NCI-H510A treated with DMSO at 0.1 percent for 48 hours (cell line): ENCODE measurements at regions not wholly inside any gene's neighbourhood (a gene's known extent, or its start where the extent isn't known, plus 50 kb on each side); places are given as distances from the start of the nearest gene placed in this dataset.

Experiments
- DNase-seq: peaks from one replicate; lab custom pipeline; 2025; lab: John Stamatoyannopoulos, UW

DNA sequence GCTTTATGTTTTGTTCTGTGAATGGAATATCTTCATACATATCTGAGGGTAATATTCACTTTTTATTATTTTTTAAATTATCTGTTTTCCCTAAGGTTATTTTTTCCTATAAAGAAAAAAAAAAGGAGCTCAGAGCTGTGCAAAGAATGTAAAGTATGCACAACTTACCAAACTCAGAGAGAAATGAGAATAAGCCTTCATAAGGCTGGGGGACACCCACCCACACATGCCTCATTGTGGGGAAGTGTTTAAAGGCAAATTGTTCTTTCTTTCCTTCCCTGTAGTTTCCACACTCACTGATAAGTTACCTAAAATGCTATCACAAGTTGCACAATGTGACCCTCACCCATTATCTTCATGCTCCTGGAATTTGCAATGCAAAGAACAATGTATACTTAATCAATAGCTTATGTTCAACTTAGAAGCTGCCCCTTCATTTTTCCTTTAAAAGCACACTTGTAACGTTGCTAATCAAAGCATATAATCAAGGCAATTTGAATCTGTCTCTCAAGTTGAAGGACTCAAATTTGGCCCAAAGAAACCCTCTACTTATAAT, 108.1 kb downstream of the GNAT3 start:
- DNase-seq, result no peak

DNA sequence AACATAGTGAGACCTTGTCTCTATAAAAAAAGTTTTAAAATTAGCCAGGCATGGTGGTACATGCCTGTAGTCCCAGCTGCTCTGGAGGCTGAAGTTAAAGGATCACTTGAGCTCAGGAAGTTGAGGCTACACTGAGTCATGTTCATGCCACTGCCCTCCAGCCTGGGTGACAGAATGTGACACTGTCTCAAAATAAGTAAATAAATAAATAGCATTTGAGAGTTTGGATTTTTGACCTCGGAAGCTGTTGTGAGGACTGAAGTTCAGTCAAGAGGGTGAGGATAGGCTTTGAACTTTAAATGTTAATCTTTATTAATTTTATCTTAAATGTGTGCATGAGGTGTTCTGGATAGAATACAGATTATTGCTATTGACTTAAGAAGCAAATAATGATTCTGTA, 110.2 kb downstream of the GNAT3 start:
- DNase-seq, result no peak

DNA sequence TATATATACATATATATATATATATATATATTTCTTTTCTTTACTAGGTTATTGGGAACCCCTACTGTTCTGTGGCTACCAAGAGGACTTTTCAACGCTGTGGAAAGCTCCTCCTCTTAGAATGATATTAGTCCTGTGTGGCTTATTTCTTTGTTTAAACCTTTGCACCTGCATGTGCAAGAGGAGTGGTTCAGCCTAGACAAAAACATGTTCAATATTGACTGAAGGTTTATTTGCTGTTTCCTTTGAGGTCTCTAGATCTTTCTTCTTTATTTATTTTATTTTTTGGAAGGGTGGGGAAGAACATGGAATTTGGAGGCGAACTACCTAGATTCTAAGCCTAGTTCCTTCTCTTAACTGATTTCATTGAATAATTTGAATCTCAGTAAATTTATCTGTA, 118.1 kb downstream of the GNAT3 start:
- DNase-seq, result peak; percentile 50

DNA sequence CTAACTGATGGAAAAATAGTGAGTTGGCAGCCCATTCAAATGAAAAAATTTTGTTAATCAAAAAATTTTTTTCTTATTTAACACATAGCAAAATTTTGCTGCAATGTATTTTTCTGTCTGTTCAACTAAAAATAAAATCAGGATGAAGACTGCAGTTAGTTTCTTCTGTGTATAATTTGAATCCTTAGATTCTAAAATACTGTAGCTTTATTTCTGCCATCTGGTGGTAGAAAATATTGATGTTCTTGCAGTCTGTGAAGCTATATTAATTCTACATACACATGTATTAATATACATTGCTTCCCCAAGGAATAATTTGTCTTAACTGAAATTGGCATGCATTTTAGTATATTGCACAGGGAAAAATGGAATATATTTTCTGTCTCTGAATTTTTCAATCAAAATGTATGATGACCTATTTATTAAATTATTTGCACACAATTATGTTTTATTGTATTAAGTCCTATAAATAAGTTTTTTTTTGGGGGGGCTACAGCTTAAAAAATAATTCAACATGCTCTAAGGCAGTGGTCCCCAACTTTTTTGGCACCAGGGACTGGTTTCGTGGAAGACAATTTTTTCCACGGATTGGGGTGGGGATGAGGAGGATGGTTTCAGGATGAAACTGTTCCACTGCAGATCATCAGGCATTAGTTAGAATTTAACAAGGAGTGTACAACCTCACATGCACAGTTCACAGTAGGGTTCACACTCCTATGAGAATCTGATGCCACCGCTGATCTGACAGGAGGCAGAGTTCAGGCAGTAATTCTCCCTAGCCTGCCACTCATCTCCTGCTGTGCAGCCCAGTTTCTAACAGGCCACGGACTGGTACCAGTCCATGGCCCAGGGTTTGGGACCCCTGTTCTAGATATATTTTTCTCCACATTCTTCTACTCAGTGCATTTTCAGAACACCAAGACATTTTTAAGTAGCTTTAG, 119.4 kb downstream of the GNAT3 start:
- DNase-seq, result peak; percentile 4

DNA sequence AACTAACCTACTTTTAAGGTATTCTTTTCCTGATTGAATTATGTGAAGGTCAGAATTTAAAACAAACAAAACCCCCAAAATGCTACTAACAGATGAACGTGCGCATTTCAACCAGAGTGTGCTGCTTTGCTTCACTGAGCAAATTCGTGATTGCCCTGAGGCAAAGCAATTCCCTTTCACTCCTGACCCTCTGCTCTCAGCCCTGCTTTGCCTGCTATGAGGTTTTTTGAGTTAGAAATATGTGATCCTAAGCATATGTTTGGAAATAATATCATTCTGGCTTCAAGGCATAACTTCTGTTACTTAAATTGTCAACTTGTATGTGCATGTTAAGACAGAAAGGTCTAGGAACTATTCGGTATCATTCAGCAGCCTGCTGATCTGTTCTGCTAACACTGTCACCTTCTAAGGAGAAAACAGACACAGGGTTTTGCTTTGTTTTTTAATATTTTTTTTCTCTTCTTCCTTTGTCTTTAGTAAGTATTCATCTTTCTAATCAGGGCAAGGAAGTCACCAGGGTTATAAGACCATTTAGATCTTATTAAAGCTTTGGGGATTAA, 124.2 kb downstream of the GNAT3 start:
- DNase-seq, result no peak

DNA sequence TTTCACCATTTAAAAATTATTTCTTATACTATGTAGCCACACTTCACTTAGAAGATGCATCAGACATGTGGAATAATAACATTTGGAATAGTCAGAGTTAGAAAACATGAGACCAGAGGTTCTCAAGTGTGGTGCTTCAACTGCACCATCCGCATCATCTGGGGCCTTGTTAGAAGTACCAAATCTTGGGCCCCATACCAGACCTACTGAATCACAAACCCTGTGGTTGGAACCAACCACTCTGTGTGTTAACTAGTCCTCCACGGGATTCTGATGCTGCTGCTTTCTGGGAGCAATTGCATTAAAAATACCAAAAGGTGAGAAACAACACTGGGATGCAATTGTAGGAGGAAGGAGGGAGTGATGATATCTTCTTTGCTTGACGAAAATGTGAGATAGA, 125.2 kb downstream of the GNAT3 start:
- no peak for DNase-seq

DNA sequence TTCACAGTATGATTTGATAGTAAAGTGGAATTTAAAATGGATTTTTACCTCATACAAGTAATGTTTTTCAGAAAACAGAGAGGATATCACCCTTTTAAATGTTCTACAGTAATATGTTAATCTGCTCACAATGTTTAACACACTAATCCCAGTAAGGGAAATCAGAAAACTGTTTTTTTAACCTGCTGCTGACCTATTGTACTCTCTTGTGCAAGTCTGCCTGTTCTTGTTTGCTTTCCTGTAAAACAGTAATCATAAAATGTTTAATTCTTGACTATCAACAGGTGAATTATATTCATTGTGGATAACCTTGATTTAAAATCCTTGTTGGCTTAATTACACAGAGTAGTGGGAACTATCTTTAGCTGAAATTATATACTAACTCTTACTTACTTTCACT, 126.4 kb downstream of the GNAT3 start:
- no peak for DNase-seq

DNA sequence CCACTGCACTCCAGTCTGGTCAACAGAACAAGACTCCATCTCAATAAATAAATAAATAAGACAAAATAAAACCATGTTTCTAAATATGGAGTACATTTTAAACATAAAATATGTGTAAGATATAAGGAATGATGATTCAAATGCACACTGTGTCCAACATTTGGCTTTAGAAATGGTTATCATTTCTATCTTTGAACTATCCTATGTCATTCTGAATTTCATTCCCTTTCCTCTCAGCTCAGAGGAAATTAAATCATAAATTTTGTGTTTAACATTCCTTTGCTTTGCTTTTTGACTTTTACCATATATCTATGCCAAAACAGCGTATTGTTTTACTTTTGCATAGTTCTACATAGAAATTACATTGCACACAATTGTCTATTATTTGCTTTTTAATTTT, 130.9 kb downstream of the GNAT3 start:
- no peak for DNase-seq

DNA sequence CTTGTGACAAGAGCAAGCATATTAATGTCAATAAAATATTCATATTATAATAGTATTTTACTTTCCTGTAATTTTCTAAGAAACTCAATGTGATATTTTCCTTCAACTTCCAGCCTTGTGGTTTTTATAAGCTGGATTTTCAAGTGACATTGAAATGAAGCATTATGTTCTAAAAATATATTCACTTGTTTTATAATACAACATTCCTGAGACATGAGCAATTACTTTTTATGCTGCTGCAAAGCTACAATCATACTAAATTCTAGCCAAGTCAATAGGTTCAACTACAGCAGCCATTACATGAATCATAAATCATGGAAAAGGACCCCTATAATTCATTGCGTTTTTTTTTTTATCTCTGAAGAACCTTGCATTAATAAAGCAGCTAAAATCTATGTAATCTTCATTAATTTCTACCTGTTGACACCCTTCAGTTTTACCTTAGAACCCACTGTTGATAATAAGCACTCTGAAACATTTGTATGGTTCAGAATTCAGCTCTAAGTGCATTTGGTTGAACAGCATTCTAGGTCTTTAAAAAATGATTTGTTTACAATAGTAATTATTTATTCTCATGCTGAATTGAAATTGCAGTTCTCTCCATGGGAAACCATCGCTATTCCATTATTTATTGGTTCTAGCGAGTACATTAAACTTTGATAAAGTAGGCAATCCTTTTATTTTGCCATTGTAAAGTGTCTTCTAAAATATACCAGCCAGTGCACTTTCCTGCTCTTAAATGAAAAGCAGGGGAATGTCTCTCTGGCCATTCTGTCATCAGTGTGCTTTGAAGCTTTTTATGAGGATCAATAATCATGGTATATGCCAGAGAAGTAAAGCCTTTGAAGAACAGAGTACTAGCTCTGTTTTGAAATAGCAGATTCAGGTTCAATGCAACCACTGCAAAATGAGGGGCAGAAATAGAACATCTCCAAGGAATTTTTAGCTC, 132.6 kb downstream of the GNAT3 start:
- DNase-seq, result no peak

DNA sequence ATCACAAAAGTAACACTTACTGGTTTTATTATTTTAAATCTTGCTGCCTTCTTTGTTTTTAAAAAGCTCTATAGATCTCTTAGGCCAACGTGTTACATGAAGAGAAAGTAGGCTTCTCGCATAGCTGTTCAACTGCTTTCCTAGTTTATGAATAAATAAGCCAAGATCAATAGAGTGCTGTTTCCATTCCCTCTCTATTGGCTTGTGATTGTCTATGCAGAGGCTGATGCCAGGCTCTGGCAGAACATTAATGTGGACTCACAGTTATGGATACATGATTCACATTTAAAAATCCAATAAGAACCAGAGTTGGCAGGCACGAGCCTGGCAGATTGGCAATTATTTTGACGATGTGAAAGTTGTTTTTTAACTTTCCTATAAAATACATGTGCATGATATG, 137.5 kb downstream of the GNAT3 start:
- DNase-seq, result no peak

DNA sequence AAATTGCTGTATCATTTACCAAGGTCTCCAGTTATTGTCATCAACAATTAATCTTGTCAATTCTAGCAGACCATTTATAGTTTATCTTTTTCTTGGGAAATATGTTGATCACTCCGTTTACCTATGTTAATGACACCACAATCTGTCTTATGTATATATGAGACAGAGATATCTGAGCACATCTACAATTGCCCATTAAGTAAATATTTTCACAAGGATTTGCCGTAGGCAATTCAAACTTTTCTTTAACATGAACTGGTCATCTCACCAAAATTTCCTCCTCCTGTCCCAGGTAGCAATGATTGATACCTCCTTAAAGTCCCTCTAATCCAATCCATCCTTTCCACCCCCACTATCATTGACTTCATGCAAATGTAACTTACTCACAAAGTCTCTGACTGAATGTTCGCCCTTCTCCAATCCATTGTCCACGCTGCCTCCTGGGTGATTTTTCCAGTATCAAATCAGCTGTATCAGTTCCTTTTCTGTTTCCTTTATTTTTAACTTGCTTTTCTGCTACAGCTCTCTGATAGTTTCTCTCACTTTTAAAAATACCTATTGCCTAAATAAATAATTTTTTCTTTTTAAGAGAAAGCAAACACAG, 138.3 kb downstream of the GNAT3 start:
- no peak for DNase-seq

DNA sequence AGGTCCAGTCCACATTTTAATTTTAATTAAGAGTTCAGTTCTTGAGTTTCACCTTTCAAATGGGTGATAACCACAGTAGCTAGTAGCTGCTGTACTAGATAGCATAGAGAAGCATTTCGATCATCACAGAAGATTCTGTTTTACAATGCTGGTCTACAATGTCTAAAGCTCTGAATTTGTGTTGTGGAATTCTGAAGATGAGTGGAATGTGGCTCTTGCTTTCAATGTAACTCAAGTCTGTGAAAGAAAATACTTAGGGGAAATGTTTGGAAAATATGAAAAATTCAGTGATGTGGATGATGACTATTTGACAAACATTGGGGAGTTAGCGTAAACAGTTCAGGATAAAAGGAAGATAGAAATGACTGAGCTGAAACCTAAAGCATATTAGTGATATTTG, 139.4 kb downstream of the GNAT3 start:
- DNase-seq, result no peak

DNA sequence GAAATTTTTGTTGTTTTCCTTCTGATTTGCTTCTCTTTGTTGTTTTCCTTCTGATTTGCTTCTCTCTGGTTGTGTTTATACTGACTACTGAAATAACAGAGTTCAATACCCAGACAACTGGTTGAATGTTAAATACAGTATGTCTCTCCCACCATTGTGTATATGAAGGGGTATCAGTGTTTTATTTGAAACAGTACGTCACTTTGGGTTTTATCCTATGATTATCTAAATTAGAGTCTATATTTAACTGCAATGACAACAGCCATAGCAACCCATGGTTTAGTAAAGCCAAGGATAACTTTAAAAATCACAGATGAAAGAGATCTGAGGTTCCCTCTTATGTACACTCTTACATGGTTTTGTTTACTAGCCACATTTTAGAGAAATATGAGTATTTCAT, 141.3 kb downstream of the GNAT3 start:
- no peak for DNase-seq

DNA sequence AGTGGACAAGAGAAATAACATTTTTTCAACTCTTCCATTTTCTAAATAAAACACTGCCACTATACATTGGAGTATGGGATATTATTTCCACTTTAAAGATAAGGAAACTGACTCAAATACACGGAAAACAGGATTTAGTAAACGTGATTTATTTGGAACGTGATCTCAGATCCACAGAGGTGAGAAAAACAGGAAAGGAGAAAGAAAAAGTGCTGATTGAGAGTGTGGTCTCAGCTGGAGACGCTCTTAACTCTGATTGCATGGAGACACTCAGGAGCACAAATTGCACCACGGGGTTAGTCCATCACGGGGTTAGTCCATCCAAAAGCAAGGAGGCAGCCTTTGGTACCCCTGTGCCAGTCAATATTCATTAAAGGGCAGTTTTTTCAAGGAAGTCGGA, 142.5 kb downstream of the GNAT3 start:
- DNase-seq, result no peak

DNA sequence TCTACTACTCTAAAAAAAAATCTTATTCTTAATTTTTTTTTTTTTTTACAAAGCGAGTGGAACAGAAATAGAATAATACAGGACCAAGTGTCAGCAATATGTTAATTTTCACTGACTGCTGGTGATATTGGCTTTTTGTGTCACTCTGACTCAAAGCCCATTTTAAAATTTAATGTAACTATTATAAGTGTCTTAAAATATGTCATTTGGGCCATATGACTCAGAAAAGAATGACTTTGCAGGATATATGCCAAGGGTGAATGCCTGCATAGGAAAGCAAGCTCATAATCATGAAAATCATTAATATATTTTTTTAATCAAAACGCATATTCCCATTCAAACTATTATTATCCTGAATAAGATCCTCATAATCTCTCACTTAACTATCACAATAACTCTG, 149.2 kb downstream of the GNAT3 start:
- no peak for DNase-seq

DNA sequence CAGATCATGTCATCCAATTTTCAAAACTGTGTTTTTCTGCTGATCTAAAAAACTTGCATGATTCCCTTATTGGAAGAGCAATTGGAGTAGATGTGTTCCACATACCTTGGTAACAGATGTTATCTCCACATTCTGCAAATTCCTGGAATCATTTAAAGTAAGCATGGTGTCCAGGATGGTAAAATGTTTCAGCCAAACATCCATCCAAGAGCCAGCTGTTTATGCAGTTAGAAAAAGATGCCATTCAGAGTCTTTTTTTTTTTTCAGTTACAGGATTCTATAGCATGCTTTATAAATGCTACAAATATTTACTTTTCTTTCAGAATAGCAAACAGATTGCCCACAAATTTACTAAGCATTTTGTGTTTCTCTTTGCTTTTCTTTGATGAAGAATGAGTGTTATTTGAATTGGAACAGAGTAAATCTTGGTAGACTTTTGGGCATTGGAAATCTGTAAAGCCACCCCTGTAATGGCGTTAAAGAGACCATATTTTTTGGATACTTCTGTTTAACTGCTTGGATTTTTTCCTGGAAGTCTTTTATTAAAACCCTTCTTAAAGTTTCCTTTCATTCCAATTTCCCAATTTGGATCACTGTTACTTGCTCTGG, 149.8 kb downstream of the GNAT3 start:
- DNase-seq, result no peak

DNA sequence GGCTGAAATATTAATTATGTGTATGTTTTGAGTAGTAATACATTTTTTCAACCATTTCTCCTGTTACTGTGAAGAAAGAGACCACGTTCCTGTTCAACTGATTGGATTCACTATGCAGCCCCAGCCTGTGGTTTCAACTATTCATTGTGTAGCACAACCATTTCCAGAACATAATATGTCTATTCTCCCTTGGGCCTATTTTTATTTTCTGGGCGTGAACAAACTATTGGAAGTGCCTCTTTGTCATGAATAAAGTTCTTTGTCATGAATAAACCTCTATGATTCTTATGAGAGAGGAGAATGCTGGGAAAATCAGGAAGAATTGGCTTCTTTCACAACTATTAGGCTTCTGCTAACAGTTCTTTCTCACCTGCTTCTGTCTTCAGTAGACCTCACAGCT, 152.4 kb downstream of the GNAT3 start:
- no peak for DNase-seq

DNA sequence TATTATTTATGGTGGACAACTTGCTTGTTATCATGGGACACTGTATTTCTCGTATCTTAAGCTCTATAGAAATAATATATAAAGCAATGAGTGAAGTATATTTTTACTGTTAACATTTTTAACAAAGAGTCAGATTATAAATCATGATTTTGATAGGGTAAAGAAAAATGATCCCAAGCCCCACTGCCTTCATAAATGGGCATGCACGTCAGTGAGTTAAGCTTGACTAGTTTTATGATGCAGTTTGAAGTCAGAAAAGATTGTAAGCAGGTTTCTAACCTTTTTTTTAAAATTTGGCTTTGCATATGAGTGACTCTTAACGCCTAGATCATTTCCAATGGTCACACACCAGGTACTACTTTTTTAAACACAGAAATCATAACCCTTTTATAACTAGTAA, 152.8 kb downstream of the GNAT3 start:
- no peak for DNase-seq

DNA sequence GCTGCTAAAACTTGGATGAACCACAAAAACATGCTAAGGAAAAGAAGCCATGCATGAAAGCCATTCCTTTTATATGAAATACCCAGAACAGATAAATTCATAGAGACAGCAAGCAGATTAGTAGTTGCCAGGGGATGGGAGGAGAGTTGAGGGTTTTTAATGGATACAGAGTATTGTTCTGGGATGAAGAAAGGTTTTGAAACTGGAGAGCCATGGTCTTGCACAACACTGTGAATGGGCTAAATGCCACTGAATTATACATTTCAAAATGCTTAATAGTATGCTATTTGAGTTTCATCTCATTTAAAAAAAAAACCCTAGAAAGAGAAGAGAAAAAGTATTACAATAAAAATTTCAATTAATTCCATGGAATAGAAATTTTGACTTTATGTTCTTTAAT, 154.3 kb downstream of the GNAT3 start:
- no peak for DNase-seq

DNA sequence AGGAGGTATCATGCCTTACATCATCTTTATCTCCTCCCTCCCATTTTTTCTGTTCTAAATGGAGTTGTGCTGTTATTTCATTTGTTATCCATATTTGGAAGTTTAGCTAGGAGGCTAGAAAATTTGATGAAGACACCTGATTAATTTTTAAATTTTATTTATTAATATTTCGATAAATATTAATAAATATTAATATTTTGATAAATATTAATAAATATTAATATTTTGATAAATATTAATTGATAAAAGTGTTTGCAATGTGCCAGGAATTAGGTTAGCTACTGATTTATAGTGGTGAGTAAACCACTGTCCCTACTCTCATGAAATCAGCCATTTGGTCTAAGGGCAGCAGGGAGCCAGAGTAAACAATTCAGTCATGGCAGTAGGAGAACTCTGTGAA, 161.4 kb downstream of the GNAT3 start:
- DNase-seq, result no peak

DNA sequence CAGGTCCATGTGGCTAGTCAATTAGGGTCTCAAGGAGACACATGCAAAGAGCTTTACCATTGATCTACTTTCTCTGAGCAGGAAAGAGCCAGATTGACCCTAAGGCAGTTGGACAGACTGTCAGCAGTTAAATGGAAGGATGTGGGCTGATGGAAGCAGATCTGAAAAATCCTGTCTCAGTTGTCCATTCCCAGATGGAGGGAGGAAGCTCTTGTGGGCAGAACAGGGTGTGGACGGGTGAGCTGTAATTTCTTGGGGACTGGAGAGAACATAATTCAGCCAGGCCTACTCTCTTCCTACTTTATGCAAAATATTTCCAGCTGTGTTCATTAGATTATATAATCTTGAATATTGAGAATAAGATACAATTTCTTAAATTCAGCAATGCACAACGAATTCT, 163.6 kb downstream of the GNAT3 start:
- DNase-seq, result no peak

DNA sequence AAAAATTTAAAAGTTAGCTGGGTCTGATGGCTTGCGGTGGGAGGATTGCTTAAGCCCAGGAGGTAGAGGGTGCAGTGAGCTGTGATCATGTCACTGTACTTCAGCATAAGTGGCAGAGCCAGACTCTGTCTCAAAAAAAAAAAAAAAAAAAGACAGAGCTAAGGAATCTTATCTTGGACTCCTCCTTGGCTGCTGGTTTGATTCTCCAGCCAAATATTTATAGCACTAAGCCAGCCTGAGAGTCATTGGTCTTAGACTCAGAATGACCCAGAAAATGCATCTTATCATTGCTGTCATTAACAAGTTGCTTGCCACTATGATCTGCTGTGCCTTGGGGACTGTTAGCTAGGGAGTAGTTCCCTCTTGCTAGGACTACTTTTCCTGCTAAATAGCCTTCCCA, 164.7 kb downstream of the GNAT3 start:
- no peak for DNase-seq
